Fibroblast of villous mesenchyme (primary cell): ENCODE measurements at regions not wholly inside any gene's neighbourhood (a gene's known extent, or its start where the extent isn't known, plus 50 kb on each side); places are given as distances from the start of the nearest gene placed in this dataset.

Experiments
- DNase-seq: peaks from one replicate; pipeline ENCODE4 v3.0.0-alpha.2; 2010; ENCODE audit warnings: low read depth
- H3K4me3 ChIP-seq: 2 replicates; pipeline ENCODE4 v1.5.1; 2011; ENCODE audit warnings: low read depth, mild to moderate bottlenecking, low read length
- CTCF ChIP-seq: IDR thresholded peaks from 2 replicates; pipeline ENCODE4 v1.5.1; 2012; ENCODE audit warnings: low read depth, mild to moderate bottlenecking, low read length; ENCODE audit not compliant: insufficient read depth

- TF ChIP-seq CTCF, result no peak
- no peak overlapping the region for H3K4me3 ChIP-seq
- DNase-seq, result no peak
Observed at GRCh38 chr13:67878376-67878775, 648.2 kb upstream of the PCDH9 start.

DNA sequence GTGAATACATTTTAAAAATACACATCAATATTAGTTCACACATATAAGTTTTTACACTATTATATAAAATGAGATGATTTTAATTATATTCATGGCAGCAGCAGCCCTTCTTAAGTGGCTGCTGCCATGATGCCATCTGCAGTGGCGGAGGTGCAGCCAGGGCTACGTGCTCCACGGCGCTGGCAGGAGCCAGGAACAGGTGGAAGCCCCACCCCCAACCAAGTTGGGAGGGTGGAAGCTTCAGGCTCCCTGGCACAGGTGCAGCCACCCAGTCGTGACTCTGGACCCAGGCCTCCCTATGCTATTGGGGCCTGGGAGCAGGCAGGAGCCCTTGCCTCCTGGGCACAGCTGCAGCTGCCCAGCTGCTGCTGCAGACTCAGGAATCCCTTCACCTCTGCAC lies 646.9 kb upstream of the PCDH9 start:
- TF ChIP-seq CTCF, result no peak
- no peak for DNase-seq

DNA sequence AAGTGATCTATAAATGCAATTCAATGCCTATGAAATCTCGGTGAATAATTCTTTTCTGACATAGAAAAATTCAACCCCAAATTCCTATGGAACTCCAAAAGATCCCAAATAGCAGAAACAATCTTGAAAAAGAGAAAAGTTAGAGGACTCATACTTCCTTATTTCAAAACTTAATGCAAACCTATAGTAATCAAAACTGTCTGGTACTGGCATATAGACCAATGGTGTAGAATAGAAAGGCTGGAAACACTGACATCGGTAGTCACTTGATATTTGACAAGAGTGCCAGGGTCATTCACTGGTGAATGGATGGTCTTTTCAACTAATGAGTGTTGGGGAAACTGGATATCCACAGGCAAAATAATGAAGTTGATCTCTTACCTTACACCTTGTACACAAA lies 637.1 kb upstream of the PCDH9 start:
- H3K4me3 ChIP-seq, result no peak overlapping the region
- TF ChIP-seq CTCF, result no peak
- DNase-seq, result no peak

More for the DNA sequence above, 646.9 kb upstream of the PCDH9 start:
- H3K4me3 ChIP-seq, result no peak overlapping the region

- no peak for DNase-seq
- no peak overlapping the region for H3K4me3 ChIP-seq
- no peak for TF ChIP-seq CTCF
Observed at GRCh38 chr13:67860315-67860714, 630.2 kb upstream of the PCDH9 start.

GRCh38 chr13:67859904-67860303 lies 629.8 kb upstream of the PCDH9 start:
- no peak for DNase-seq
- H3K4me3 ChIP-seq, result no peak overlapping the region
- no peak for TF ChIP-seq CTCF

DNA sequence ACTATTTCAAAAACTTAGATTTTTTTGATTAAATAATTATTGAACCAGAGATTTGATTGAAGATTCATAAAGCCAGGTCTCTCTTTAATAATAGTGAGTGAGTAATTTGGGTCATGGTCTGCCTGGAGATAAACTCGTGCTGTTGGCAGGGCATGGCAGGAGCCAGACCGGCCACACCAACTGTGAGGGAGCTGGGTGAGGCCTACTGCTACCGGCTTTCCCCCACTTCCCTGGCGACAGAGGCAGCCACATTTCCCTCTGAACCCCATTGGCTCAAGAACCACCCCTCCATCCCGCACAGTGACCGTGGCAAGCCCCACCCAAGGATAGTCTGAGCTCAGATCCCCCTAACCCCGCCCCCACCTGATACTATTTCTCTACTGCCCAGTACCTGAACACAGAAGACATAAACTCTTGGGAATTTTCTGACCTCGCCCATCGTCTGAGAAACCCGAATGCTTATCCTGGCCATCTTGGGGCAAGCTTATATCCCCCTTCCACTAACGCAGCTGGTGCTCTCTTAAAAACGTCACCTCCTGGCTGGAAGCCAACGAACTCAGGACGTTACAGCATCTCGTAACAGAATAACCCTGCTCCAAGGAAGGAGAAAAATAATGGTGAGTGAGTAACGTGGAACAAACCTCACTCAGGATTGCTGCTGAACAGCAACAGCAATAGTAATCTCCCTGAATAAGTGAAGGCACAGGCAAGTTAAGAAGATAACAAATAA lies 627.6 kb upstream of the PCDH9 start:
- TF ChIP-seq CTCF, result no peak
- H3K4me3 ChIP-seq, result no peak overlapping the region
- DNase-seq, result no peak

DNA sequence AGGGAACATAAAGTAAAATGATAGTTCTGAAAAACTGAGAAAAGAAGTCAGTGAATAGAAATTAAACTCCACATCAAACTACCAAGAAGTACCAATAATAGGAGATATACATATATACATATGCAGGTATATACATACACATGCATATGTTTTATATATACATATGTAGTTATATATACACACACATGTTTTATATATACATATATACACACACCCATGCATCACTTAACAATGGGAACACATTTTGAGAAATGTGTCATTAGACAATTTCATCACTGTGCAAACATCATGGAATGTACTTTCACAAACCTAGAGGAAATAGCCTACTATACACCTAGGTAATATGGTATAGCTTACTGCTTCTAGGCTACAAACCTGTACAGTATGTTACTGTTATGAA lies 626.8 kb upstream of the PCDH9 start:
- no peak overlapping the region for H3K4me3 ChIP-seq
- DNase-seq, result no peak
- TF ChIP-seq CTCF, result no peak
